H1 (cell line): ENCODE measurements at regions not wholly inside any gene's neighbourhood (a gene's known extent, or its start where the extent isn't known, plus 50 kb on each side); places are given as distances from the start of the nearest gene placed in this dataset.

Experiments
- CTCF ChIA-PET: fragments of 300-600 bp; sonication (Branson Sonifier 250); formaldehyde crosslinking; loops from one replicate; lab custom pipeline; 2021; ENCODE audit not compliant: partially characterized antibody; lab: Charles Lee
- POLR2A ChIA-PET: fragments of 300-600 bp; sonication (Branson Sonifier 250); formaldehyde crosslinking; loops from one replicate; lab custom pipeline; 2021; ENCODE audit warnings: inconsistent platforms; ENCODE audit not compliant: partially characterized antibody; lab: Charles Lee
- DNase-seq, 2 experiments: peaks; one replicate each; pipeline versions ENCODE4 v3.0.0 to v3.0.0-alpha.2; 2010 to 2022; ENCODE audit warnings: low spot score in 2 of 2, low read depth in 1 of 2, mixed read lengths in 1 of 2
- FAIRE-seq: peaks from 2 replicates; lab custom pipeline; 2011; peaks lifted over from hg19 to GRCh38; lab: Jason Lieb, UNC
- H2AFZ ChIP-seq: 2 replicates; pipeline ENCODE4 v1.8.1; 2012; ENCODE audit warnings: low read length, inconsistent platforms
- H2AK5ac ChIP-seq: 2 replicates; pipeline ENCODE4 v1.6.1; 2013; ENCODE audit warnings: low read depth, low read length
- H2BK120ac ChIP-seq: replicated peaks from 2 replicates; pipeline ENCODE3; 2013; ENCODE audit warnings: low read depth, low read length, inconsistent platforms
- H2BK12ac ChIP-seq: 2 replicates; pipeline ENCODE4 v1.6.1; 2013; ENCODE audit warnings: low read depth, low read length
- H2BK15ac ChIP-seq: 2 replicates; pipeline ENCODE4 v1.6.1; 2013; ENCODE audit warnings: low read length
- H2BK20ac ChIP-seq: 2 replicates; pipeline ENCODE4 v1.6.1; 2013; ENCODE audit warnings: low read length
- H2BK5ac ChIP-seq: 2 replicates; pipeline ENCODE4 v1.6.1; 2013; ENCODE audit warnings: low read depth, low read length
- H3K14ac ChIP-seq: 2 replicates; pipeline ENCODE4 v1.6.1; 2013; ENCODE audit warnings: inconsistent platforms; ENCODE audit not compliant: insufficient read length
- H3K18ac ChIP-seq: 2 replicates; pipeline ENCODE4 v1.6.1; 2013; ENCODE audit warnings: low read length; ENCODE audit errors: extremely low read depth
- H3K23ac ChIP-seq: 2 replicates; pipeline ENCODE4 v1.6.1; 2013; ENCODE audit warnings: inconsistent platforms; ENCODE audit not compliant: insufficient read length
- H3K23me2 ChIP-seq: 2 replicates; pipeline ENCODE4 v1.6.1; 2013; ENCODE audit warnings: low read depth, low read length
- H3K27ac ChIP-seq: 2 replicates; pipeline ENCODE4 v1.6.1; 2011; ENCODE audit warnings: low read depth, low read length, inconsistent platforms
- H3K27me3 ChIP-seq, 4 experiments: replicated peaks in 1 of 4; 1 replicate in 1 of 4; 2 replicates in 3 of 4; pipeline versions ENCODE4 v1.6.1 to v1.8.1; 2011 to 2013; ENCODE audit warnings: low read length in 3 of 4, mild to moderate bottlenecking in 3 of 4, inconsistent platforms in 2 of 4, mixed read lengths in 2 of 4, moderate library complexity in 1 of 4; ENCODE audit not compliant: control insufficient read depth in 3 of 4, insufficient read depth in 3 of 4; ENCODE audit errors: extremely low read depth in 1 of 4
- H3K36me3 ChIP-seq, 4 experiments: 2 replicates each; pipeline versions ENCODE4 v1.6.1 to v1.8.1; 2011 to 2013; ENCODE audit warnings: mild to moderate bottlenecking in 4 of 4, low read length in 3 of 4, moderate library complexity in 2 of 4, control low read depth in 1 of 4, inconsistent platforms in 1 of 4; ENCODE audit not compliant: insufficient read depth in 4 of 4, control insufficient read depth in 2 of 4
- H3K4ac ChIP-seq: replicated peaks from 2 replicates; pipeline ENCODE3; 2013; ENCODE audit warnings: low read length, low read depth, mixed read lengths, inconsistent platforms; ENCODE audit not compliant: insufficient read length
- H3K4me1 ChIP-seq, 4 experiments: replicated peaks in 1 of 4; 1 replicate in 1 of 4; 2 replicates in 3 of 4; pipeline versions ENCODE4 v1.6.1 to v1.8.1; 2011 to 2013; ENCODE audit warnings: low read length in 3 of 4, inconsistent platforms in 2 of 4, mixed read lengths in 1 of 4; ENCODE audit not compliant: insufficient read depth in 4 of 4, control insufficient read depth in 3 of 4
- H3K4me2 ChIP-seq, 2 experiments: 2 replicates each; pipeline versions ENCODE4 v1.6.1 to v1.8.1; 2011 to 2013; ENCODE audit warnings: low read depth in 2 of 2, low read length in 2 of 2, control low read depth in 1 of 2, inconsistent platforms in 1 of 2, mild to moderate bottlenecking in 1 of 2; ENCODE audit not compliant: insufficient read depth in 1 of 2
- H3K4me3 ChIP-seq, 4 experiments: fragments of 200-600, 300-600 bp in 1 of 4; sonication (generic), shearing (Covaris generic), sonication (Bioruptor Twin) in 1 of 4; 2 replicates each; pipeline versions ENCODE4 v1.5.1 to v1.8.1; 2011 to 2016; ENCODE audit warnings: low read length in 4 of 4, low read depth in 3 of 4, control low read depth in 2 of 4, inconsistent platforms in 2 of 4, mild to moderate bottlenecking in 2 of 4, mixed read lengths in 1 of 4, moderate library complexity in 1 of 4; ENCODE audit not compliant: insufficient read depth in 2 of 4; ENCODE audit errors: extremely low read depth in 1 of 4
- H3K56ac ChIP-seq: replicated peaks from 2 replicates; pipeline ENCODE3; 2013; ENCODE audit warnings: low read depth, mild to moderate bottlenecking, mixed read lengths, low read length, inconsistent platforms; ENCODE audit not compliant: insufficient read length
- H3K79me1 ChIP-seq: 2 replicates; pipeline ENCODE4 v1.6.1; 2013; ENCODE audit warnings: low read depth, low read length, control low read depth
- H3K79me2 ChIP-seq, 2 experiments: 2 replicates each; pipeline versions ENCODE4 v1.6.1 to v1.8.1; 2012 to 2013; ENCODE audit warnings: low read length in 2 of 2, mild to moderate bottlenecking in 2 of 2, inconsistent platforms in 1 of 2; ENCODE audit not compliant: insufficient read depth in 2 of 2, control insufficient read depth in 1 of 2
- H3K9ac ChIP-seq, 4 experiments: replicated peaks in 1 of 4; 1 replicate in 1 of 4; 2 replicates in 3 of 4; pipeline versions ENCODE4 v1.6.1 to v1.8.1; 2011 to 2013; ENCODE audit warnings: low read depth in 3 of 4, low read length in 3 of 4, control low read depth in 2 of 4, mild to moderate bottlenecking in 2 of 4, moderate library complexity in 2 of 4, inconsistent platforms in 1 of 4; ENCODE audit errors: extremely low read depth in 1 of 4
- H3K9me3 ChIP-seq, 2 experiments: 2 replicates each; pipeline versions ENCODE4 v1.6.1 to v1.8.1; 2012 to 2013; ENCODE audit warnings: mild to moderate bottlenecking in 2 of 2, moderate library complexity in 2 of 2, control low read depth in 1 of 2, inconsistent platforms in 1 of 2, low read depth in 1 of 2, low read length in 1 of 2, mixed read lengths in 1 of 2; ENCODE audit not compliant: insufficient read depth in 2 of 2
- H4K20me1 ChIP-seq, 2 experiments: replicated peaks in 1 of 2; 2 replicates each; pipeline versions ENCODE3 to v1.8.1; 2011 to 2013; ENCODE audit warnings: inconsistent platforms in 2 of 2, low read length in 2 of 2, mild to moderate bottlenecking in 1 of 2; ENCODE audit not compliant: insufficient read depth in 2 of 2, control insufficient read depth in 1 of 2
- H4K5ac ChIP-seq: 2 replicates; pipeline ENCODE4 v1.6.1; 2013; ENCODE audit warnings: low read length, low read depth, mixed read lengths, inconsistent platforms; ENCODE audit not compliant: insufficient read length
- H4K8ac ChIP-seq: 2 replicates; pipeline ENCODE4 v1.8.0; 2013; ENCODE audit warnings: mild to moderate bottlenecking, moderate library complexity, low read length, inconsistent platforms; ENCODE audit not compliant: insufficient read depth; ENCODE audit errors: extremely low read depth
- H4K91ac ChIP-seq: replicated peaks from 2 replicates; pipeline ENCODE3; 2013; ENCODE audit warnings: low read length, mixed read lengths, inconsistent platforms; ENCODE audit not compliant: insufficient read length
- BACH1 ChIP-seq: IDR thresholded peaks from 2 replicates; pipeline ENCODE4 v1.6.1; 2012; ENCODE audit warnings: low read length, improper control_type of control experiment
- BRCA1 ChIP-seq: IDR thresholded peaks from 2 replicates; pipeline ENCODE4 v1.6.1; 2012; ENCODE audit warnings: low read depth, low read length, improper control_type of control experiment
- CBX8 ChIP-seq: fragments of 300-800, 300-1000 bp; sonication (generic); IDR thresholded peaks from 2 replicates; pipeline ENCODE4 v1.7.1; 2016; ENCODE audit warnings: low read depth, low read length, borderline replicate concordance
- EGR1 ChIP-seq: IDR thresholded peaks from 2 replicates; pipeline ENCODE4 v1.6.1; 2011; ENCODE audit warnings: low read depth, low read length, borderline replicate concordance
- JUN ChIP-seq: IDR thresholded peaks from 2 replicates; pipeline ENCODE4 v1.6.1; 2011; ENCODE audit warnings: low read depth, mild to moderate bottlenecking, improper control_type of control experiment, low read length
- JUND ChIP-seq: IDR thresholded peaks from 2 replicates; pipeline ENCODE4 v1.6.1; 2011; ENCODE audit warnings: mild to moderate bottlenecking, improper control_type of control experiment, low read length
- NRF1 ChIP-seq: IDR thresholded peaks from 2 replicates; pipeline ENCODE4 v1.6.1; 2011; ENCODE audit warnings: mild to moderate bottlenecking, low read depth, low read length, improper control_type of control experiment
- PHF8 ChIP-seq: fragments of 200-600 bp; sonication (generic); conservative IDR thresholded peaks from 2 replicates; pipeline ENCODE4 v1.7.1; 2012; ENCODE audit warnings: low read depth, mild to moderate bottlenecking, inconsistent platforms, low read length, moderate library complexity
- POLR2A ChIP-seq, 2 experiments: IDR thresholded peaks; 1 replicate in 1 of 2; 2 replicates in 1 of 2; pipeline ENCODE4 v1.6.1; 2011; ENCODE audit warnings: low read depth in 2 of 2, low read length in 2 of 2, mild to moderate bottlenecking in 2 of 2; ENCODE audit errors: control extremely low read depth in 1 of 2
- SIN3A ChIP-seq, 2 experiments: IDR thresholded peaks in 1 of 2; conservative IDR thresholded peaks in 1 of 2; 2 replicates each; pipeline ENCODE4 v1.6.1; 2011 to 2012; ENCODE audit warnings: low read length in 2 of 2, improper control_type of control experiment in 1 of 2, low read depth in 1 of 2, mild to moderate bottlenecking in 1 of 2
- SIRT6 ChIP-seq: IDR thresholded peaks from one replicate; pipeline ENCODE4 v1.7.1; 2012; ENCODE audit warnings: low read length, inconsistent platforms
- SRF ChIP-seq: IDR thresholded peaks from 2 replicates; pipeline ENCODE4 v1.6.1; 2011; ENCODE audit warnings: mild to moderate bottlenecking, low read depth, low read length, moderate library complexity
- TAF1 ChIP-seq: IDR thresholded peaks from 2 replicates; pipeline ENCODE4 v1.6.1; 2011; ENCODE audit warnings: mild to moderate bottlenecking, low read depth, low read length
- TF ChIP-seq, protein P1 (sequence below): IDR thresholded peaks from 2 replicates; pipeline ENCODE4 v1.6.1; 2012; ENCODE audit warnings: inconsistent platforms
- TF ChIP-seq, protein P2 (sequence below): IDR thresholded peaks from 2 replicates; pipeline ENCODE4 v1.6.1; 2011; ENCODE audit warnings: low read length, improper control_type of control experiment

DNA sequence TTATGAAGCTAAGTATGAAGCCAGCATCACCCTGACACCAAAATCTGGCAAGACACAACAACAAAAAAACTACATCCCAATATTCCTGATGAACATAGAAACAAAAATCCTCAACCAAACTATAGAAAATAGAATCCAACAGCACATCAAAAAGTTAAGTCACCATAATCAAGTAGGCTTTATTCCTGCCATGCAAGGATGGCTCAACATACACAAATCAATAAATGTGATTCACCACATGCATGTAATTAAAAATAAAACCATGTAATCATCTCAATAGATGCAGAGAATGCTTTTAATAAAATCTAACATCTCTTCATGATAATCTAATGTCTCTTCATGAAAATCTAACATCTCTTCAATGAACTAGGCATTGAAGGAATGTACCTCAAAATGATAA lies 249.4 kb upstream of the GK2 start:
- Histone ChIP-seq H3K4me1 (peaks cover 0 to 4% (median under 1%) of the 10 kb centered on the region in 4 experiments; a peak in 3 of 7 replicates), H3K27me3 (no peaks in the 10 kb centered on the region), H3K4ac (no peak overlapping the region), H3K36me3 (no peaks in the 10 kb centered on the region), H3K79me2 (no peaks in the 10 kb centered on the region), H4K5ac (no peak overlapping the region), H4K8ac (no peak overlapping the region), H3K23me2 (no peaks in the 10 kb centered on the region), H3K18ac (no peak overlapping the region), H3K14ac (no peak overlapping the region), H4K91ac (no peak overlapping the region), H2BK15ac (no peak overlapping the region), H3K4me3 (no peak overlapping the region), H2BK120ac (no peak overlapping the region), H4K20me1 (no peaks in the 10 kb centered on the region), H2AK5ac (no peak overlapping the region), H2BK12ac (no peak overlapping the region), H3K23ac (no peak overlapping the region), H2BK20ac (no peak overlapping the region), H3K9me3 (peaks cover 5 to 9% of the 10 kb centered on the region in 2 experiments), H3K9ac (no peak overlapping the region), H3K27ac (no peak overlapping the region), H3K79me1 (no peaks in the 10 kb centered on the region), H2BK5ac (no peak overlapping the region), H3K4me2 (no peak overlapping the region), H2AFZ (no peak overlapping the region), H3K56ac (no peak overlapping the region)
- FAIRE-seq (no peak), DNase-seq (no peak)
- CTCF ChIA-PET = no interaction called here
- POLR2A ChIA-PET = no interaction called here
- TF ChIP-seq JUN (no peak), SIN3A (conservative IDR thresholded peaks at IDR 0.05 in 1 of 2, IDR thresholded peaks at IDR 0.05 in 1 of 2; ENCODE audit: low read depth in 1 of 2, low read length in 2 of 2) (no peak), POLR2A (IDR thresholded peaks at IDR 0.05; ENCODE audit: control extremely low read depth in 1 of 2, low read depth in 2 of 2, low read length in 2 of 2) (no peak), SIRT6 (no peak), PHF8 (no peak), NRF1 (no peak), EGR1 (no peak), TAF1 (no peak), JUND (no peak), BACH1 (no peak), CBX8 (no peak), BRCA1 (no peak), SRF (no peak)
- TF ChIP-seq, protein P1, sequence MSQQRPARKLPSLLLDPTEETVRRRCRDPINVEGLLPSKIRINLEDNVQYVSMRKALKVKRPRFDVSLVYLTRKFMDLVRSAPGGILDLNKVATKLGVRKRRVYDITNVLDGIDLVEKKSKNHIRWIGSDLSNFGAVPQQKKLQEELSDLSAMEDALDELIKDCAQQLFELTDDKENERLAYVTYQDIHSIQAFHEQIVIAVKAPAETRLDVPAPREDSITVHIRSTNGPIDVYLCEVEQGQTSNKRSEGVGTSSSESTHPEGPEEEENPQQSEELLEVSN = no peak
- TF ChIP-seq, protein P2, sequence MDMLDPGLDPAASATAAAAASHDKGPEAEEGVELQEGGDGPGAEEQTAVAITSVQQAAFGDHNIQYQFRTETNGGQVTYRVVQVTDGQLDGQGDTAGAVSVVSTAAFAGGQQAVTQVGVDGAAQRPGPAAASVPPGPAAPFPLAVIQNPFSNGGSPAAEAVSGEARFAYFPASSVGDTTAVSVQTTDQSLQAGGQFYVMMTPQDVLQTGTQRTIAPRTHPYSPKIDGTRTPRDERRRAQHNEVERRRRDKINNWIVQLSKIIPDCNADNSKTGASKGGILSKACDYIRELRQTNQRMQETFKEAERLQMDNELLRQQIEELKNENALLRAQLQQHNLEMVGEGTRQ = no peak
